HAP-1 (cell line): ENCODE measurements at regions not wholly inside any gene's neighbourhood (a gene's known extent, or its start where the extent isn't known, plus 50 kb on each side); places are given as distances from the start of the nearest gene placed in this dataset.

Experiments used
- DNase-seq, 2 experiments: peaks; one replicate each; pipeline ENCODE4 v3.0.0-alpha.2; 2016 to 2020; ENCODE audit warnings: low spot score in 2 of 2
- H3K27me3 ChIP-seq: fragments of 250-450 bp; sonication (Bioruptor Pico); 2 replicates; pipeline ENCODE4 v1.5.1; 2020; ENCODE audit warnings: low read depth, mild to moderate bottlenecking, moderate library complexity
- H3K36me3 ChIP-seq: fragments of 250-450 bp; sonication (Bioruptor Pico); replicated peaks from 2 replicates; pipeline ENCODE4 v1.5.1; 2020; ENCODE audit warnings: mild to moderate bottlenecking
- H3K4me1 ChIP-seq: fragments of 250-450 bp; sonication (Bioruptor Pico); 2 replicates; pipeline ENCODE4 v1.5.1; 2020; ENCODE audit warnings: mild to moderate bottlenecking
- H3K4me3 ChIP-seq: fragments of 250-450 bp; sonication (Bioruptor Pico); 2 replicates; pipeline ENCODE4 v1.5.1; 2020; ENCODE audit warnings: mild to moderate bottlenecking, moderate library complexity
- H3K9me3 ChIP-seq: fragments of 250-450 bp; sonication (Bioruptor Pico); 2 replicates; pipeline ENCODE4 v1.5.1; 2020; ENCODE audit warnings: mild to moderate bottlenecking, moderate library complexity
- in situ Hi-C: fragments of 300-500 bp; cut with MboI; formaldehyde crosslinking; loops from 3 replicates; pipeline ENCODE4 v1.14.3; 2020; ENCODE audit warnings: low sequenced_read_pairs, inconsistent platforms, mixed read lengths

GRCh38 chr6:74074645-74075044, 378.6 kb downstream of the CD109 start:
- Histone ChIP-seq H3K4me1 (no peaks in the 10 kb centered on the region), H3K27me3 (no peaks in the 10 kb centered on the region; the same call in 1 of the 2 replicates), H3K36me3 (no peaks in the 10 kb centered on the region), H3K4me3 (no peak overlapping the region), H3K9me3 (no peaks in the 10 kb centered on the region)
- in situ Hi-C loops = no loop called here
- DNase-seq = no peak

GRCh38 chr6:74073999-74074398, 378.0 kb downstream of the CD109 start:
- H3K27me3 ChIP-seq = no peaks in the 10 kb centered on the region; the same call in 1 of the 2 replicates
- no peak for DNase-seq
- in situ Hi-C loops = no loop called here

GRCh38 chr6:74073429-74073828, 377.4 kb downstream of the CD109 start:
- H3K4me3 ChIP-seq = no peak overlapping the region
- DNase-seq = no peak
- no peaks in the 10 kb centered on the region for H3K9me3 ChIP-seq
- in situ Hi-C loops = no loop called here
- no peaks in the 10 kb centered on the region for H3K36me3 ChIP-seq
- no peaks in the 10 kb centered on the region; the same call in 1 of the 2 replicates for H3K27me3 ChIP-seq
- no peaks in the 10 kb centered on the region for H3K4me1 ChIP-seq

More at GRCh38 chr6:74073999-74074398, 378.0 kb downstream of the CD109 start:
- Histone ChIP-seq H3K9me3 (no peaks in the 10 kb centered on the region), H3K4me3 (no peak overlapping the region), H3K4me1 (no peaks in the 10 kb centered on the region), H3K36me3 (no peaks in the 10 kb centered on the region)

GRCh38 chr6:74071214-74071613, 375.2 kb downstream of the CD109 start:
- no peaks in the 10 kb centered on the region for H3K9me3 ChIP-seq
- DNase-seq = no peak
- H3K4me1 ChIP-seq = no peaks in the 10 kb centered on the region
- in situ Hi-C loops = no loop called here
- no peaks in the 10 kb centered on the region; the same call in 1 of the 2 replicates for H3K27me3 ChIP-seq
- H3K4me3 ChIP-seq = no peak overlapping the region
- H3K36me3 ChIP-seq = no peaks in the 10 kb centered on the region

GRCh38 chr6:74070711-74071110, 374.7 kb downstream of the CD109 start:
- Histone ChIP-seq H3K9me3 (no peaks in the 10 kb centered on the region), H3K4me1 (no peaks in the 10 kb centered on the region), H3K36me3 (no peaks in the 10 kb centered on the region), H3K4me3 (no peak overlapping the region), H3K27me3 (no peaks in the 10 kb centered on the region; the same call in 1 of the 2 replicates)
- DNase-seq = no peak
- in situ Hi-C loops = no loop called here

GRCh38 chr6:74070091-74070490, 374.1 kb downstream of the CD109 start:
- in situ Hi-C loops = no loop called here
- Histone ChIP-seq H3K9me3 (no peaks in the 10 kb centered on the region), H3K27me3 (no peaks in the 10 kb centered on the region), H3K4me3 (no peak overlapping the region), H3K36me3 (no peaks in the 10 kb centered on the region), H3K4me1 (no peaks in the 10 kb centered on the region)
- no peak for DNase-seq

- Histone ChIP-seq H3K4me3 (no peak overlapping the region), H3K4me1 (no peaks in the 10 kb centered on the region), H3K36me3 (no peaks in the 10 kb centered on the region), H3K9me3 (no peaks in the 10 kb centered on the region), H3K27me3 (no peaks in the 10 kb centered on the region)
- in situ Hi-C loops = no loop called here
- no peak for DNase-seq
These were observed 373.1 kb downstream of the CD109 start for GRCh38 chr6:74069089-74069581.

GRCh38 chr6:74066168-74066871, 370.3 kb downstream of the CD109 start:
- Histone ChIP-seq H3K4me3 (no peak overlapping the region), H3K9me3 (no peaks in the 10 kb centered on the region), H3K27me3 (0 out of 2 replicates have a peak, but pooled peaks cover 2% of the 10 kb centered on the region), H3K36me3 (no peaks in the 10 kb centered on the region), H3K4me1 (no peaks in the 10 kb centered on the region)
- in situ Hi-C loops = no loop called here
- DNase-seq = no peak

- no peak for DNase-seq
- H3K4me1 ChIP-seq = no peaks in the 10 kb centered on the region
- H3K27me3 ChIP-seq = 0 out of 2 replicates have a peak, but pooled peaks cover 2% of the 10 kb centered on the region
- in situ Hi-C loops = no loop called here
- H3K36me3 ChIP-seq = no peaks in the 10 kb centered on the region
- H3K9me3 ChIP-seq = no peaks in the 10 kb centered on the region
- H3K4me3 ChIP-seq = no peak overlapping the region
These were observed 369.7 kb downstream of the CD109 start for GRCh38 chr6:74065705-74066104.

- Histone ChIP-seq H3K9me3 (no peaks in the 10 kb centered on the region), H3K27me3 (0 out of 2 replicates have a peak, but pooled peaks cover 2% of the 10 kb centered on the region), H3K4me1 (no peaks in the 10 kb centered on the region), H3K36me3 (no peaks in the 10 kb centered on the region), H3K4me3 (no peak overlapping the region)
- in situ Hi-C loops = no loop called here
- no peak for DNase-seq
These were observed 367.4 kb downstream of the CD109 start for GRCh38 chr6:74063391-74063790.

GRCh38 chr6:74061201-74061600, 365.2 kb downstream of the CD109 start:
- H3K4me3 ChIP-seq = no peak overlapping the region
- in situ Hi-C loops = no loop called here
- DNase-seq = no peak
- no peaks in the 10 kb centered on the region for H3K4me1 ChIP-seq
- no peaks in the 10 kb centered on the region for H3K9me3 ChIP-seq
- no peaks in the 10 kb centered on the region for H3K36me3 ChIP-seq
- 0 out of 2 replicates have a peak, but pooled peaks cover 2% of the 10 kb centered on the region for H3K27me3 ChIP-seq

- Histone ChIP-seq H3K27me3 (0 out of 2 replicates have a peak, but pooled peaks cover 2% of the 10 kb centered on the region), H3K36me3 (no peaks in the 10 kb centered on the region), H3K4me1 (no peaks in the 10 kb centered on the region), H3K4me3 (no peak overlapping the region), H3K9me3 (no peaks in the 10 kb centered on the region)
- no peak for DNase-seq
- in situ Hi-C loops = no loop called here
These were observed 364.4 kb downstream of the CD109 start for GRCh38 chr6:74060354-74060753.

- DNase-seq = no peak
- H3K4me1 ChIP-seq = no peaks in the 10 kb centered on the region
- H3K9me3 ChIP-seq = no peaks in the 10 kb centered on the region
- in situ Hi-C loops = no loop called here
- H3K36me3 ChIP-seq = no peaks in the 10 kb centered on the region
- H3K27me3 ChIP-seq = no peaks in the 10 kb centered on the region
- H3K4me3 ChIP-seq = no peak overlapping the region
These were observed 362.6 kb downstream of the CD109 start for GRCh38 chr6:74058606-74059005.

GRCh38 chr6:74057326-74057725, 361.3 kb downstream of the CD109 start:
- no peaks in the 10 kb centered on the region for H3K4me1 ChIP-seq
- no peaks in the 10 kb centered on the region for H3K27me3 ChIP-seq
- no peaks in the 10 kb centered on the region for H3K36me3 ChIP-seq
- no peak overlapping the region for H3K4me3 ChIP-seq
- DNase-seq = no peak
- no peaks in the 10 kb centered on the region for H3K9me3 ChIP-seq
- in situ Hi-C loops = no loop called here
